A549 (cell line): ENCODE measurements at regions not wholly inside any gene's neighbourhood (a gene's known extent, or its start where the extent isn't known, plus 50 kb on each side); places are given as distances from the start of the nearest gene placed in this dataset.

Source experiments
- ATAC-seq, 2 experiments: fragments of 200-7000 bp in 1 of 2; fragments of >200 bp in 1 of 2; cut with Nextera tagmentation in 1 of 2; cut with Tn5 transposase in 1 of 2; 3 replicates each; pipeline versions ENCODE4 v1.8.0 to v1.9.1; 2018 to 2020; ENCODE audit warnings: mild to moderate bottlenecking in 1 of 2, moderate library complexity in 1 of 2
- CTCF ChIA-PET: fragments of 300-600 bp; sonication (Branson Sonifier 250); formaldehyde crosslinking; extraction: SDS; loops from one replicate; lab custom pipeline; 2021; ENCODE audit warnings: antibody characterized with exemption, inconsistent platforms; lab: Yijun Ruan, JAX
- POLR2A ChIA-PET: fragments of 350-600 bp; formaldehyde crosslinking; extraction: SDS; loops from one replicate; lab custom pipeline; 2021; ENCODE audit warnings: antibody characterized with exemption, inconsistent platforms; lab: Yijun Ruan, JAX
- DNase-seq, 2 experiments: peaks; one replicate each; pipeline versions ENCODE4 v3.0.0 to v3.0.0-alpha.2; 2011 to 2016; ENCODE audit warnings: low read depth in 1 of 2, low spot score in 1 of 2
- FAIRE-seq: peaks from 2 replicates; lab custom pipeline; 2011; peaks lifted over from hg19 to GRCh38; lab: Jason Lieb, UNC
- H3K27ac ChIP-seq, 2 experiments: fragments of >200 bp; sonication (Bioruptor Twin); formaldehyde crosslinking; 3 replicates each; pipeline ENCODE4 v1.5.1; 2016 to 2017
- H3K4me1 ChIP-seq: fragments of >200 bp; sonication (Bioruptor Twin); formaldehyde crosslinking; 3 replicates; pipeline ENCODE4 v1.6.1; 2016
- H3K4me2 ChIP-seq: fragments of >200 bp; sonication (Bioruptor Twin); formaldehyde crosslinking; 3 replicates; pipeline ENCODE4 v1.6.1; 2016
- H3K4me3 ChIP-seq: fragments of >200 bp; sonication (Bioruptor Twin); formaldehyde crosslinking; 3 replicates; pipeline ENCODE4 v1.5.1; 2016
- H3K9me3 ChIP-seq: fragments of >200 bp; sonication (Bioruptor Twin); formaldehyde crosslinking; 3 replicates; pipeline ENCODE4 v1.6.1; 2016
- BHLHE40 ChIP-seq: IDR thresholded peaks from 2 replicates; pipeline ENCODE4 v1.6.1; 2012; ENCODE audit warnings: low read depth, low read length, inconsistent platforms
- CHD2 ChIP-seq: fragments of 150-350 bp; IDR thresholded peaks from 2 replicates; pipeline ENCODE4 v1.6.1; 2014; ENCODE audit warnings: low read length; ENCODE audit not compliant: partially characterized antibody
- CHD4 ChIP-seq: fragments of 200-600 bp; sonication (generic); IDR thresholded peaks from 2 replicates; pipeline ENCODE4 v1.6.1; 2016; ENCODE audit warnings: antibody characterized with exemption, mild to moderate bottlenecking, borderline replicate concordance
- EP300 ChIP-seq, 2 experiments: fragments of >200 bp; sonication (Bioruptor Twin); formaldehyde crosslinking; IDR thresholded peaks; 2 replicates in 1 of 2; 3 replicates in 1 of 2; pipeline ENCODE4 v1.6.1; 2016 to 2017
- ESRRA ChIP-seq: fragments of 150-350 bp; IDR thresholded peaks from 2 replicates; pipeline ENCODE4 v1.6.1; 2014; ENCODE audit warnings: mild to moderate bottlenecking, low read length, borderline replicate concordance
- FOXS1 ChIP-seq: fragments of 250-450 bp; sonication (Bioruptor Pico); IDR thresholded peaks from 2 replicates; pipeline ENCODE4 v1.5.0; 2020; ENCODE audit warnings: mild to moderate bottlenecking, moderate library complexity
- HDAC2 ChIP-seq: fragments of 200-600 bp; sonication (generic); IDR thresholded peaks from 2 replicates; pipeline ENCODE4 v1.6.1; 2016
- HEYL ChIP-seq: fragments of 250-450 bp; sonication (Bioruptor Pico); IDR thresholded peaks from 2 replicates; pipeline ENCODE4 v1.8.0; 2021; ENCODE audit warnings: mild to moderate bottlenecking, moderate library complexity
- HOXA7 ChIP-seq: fragments of 250-450 bp; sonication (Bioruptor Pico); IDR thresholded peaks from 2 replicates; pipeline ENCODE4 v1.5.0; 2020; ENCODE audit warnings: mild to moderate bottlenecking, moderate library complexity
- HOXB13 ChIP-seq: fragments of 250-450 bp; sonication (Bioruptor Pico); IDR thresholded peaks from 2 replicates; pipeline ENCODE4 v1.5.0; 2020; ENCODE audit warnings: low read depth, mild to moderate bottlenecking, moderate library complexity
- MAFK ChIP-seq: fragments of 450-650 bp; IDR thresholded peaks from 2 replicates; pipeline ENCODE4 v1.6.1; 2014; ENCODE audit not compliant: partially characterized antibody
- MYC ChIP-seq: IDR thresholded peaks from 2 replicates; pipeline ENCODE4 v1.6.1; 2012; ENCODE audit warnings: mild to moderate bottlenecking, inconsistent platforms, low read length, improper control_type of control experiment, borderline replicate concordance
- NFE2L2 ChIP-seq: fragments of 150-350 bp; conservative IDR thresholded peaks from 2 replicates; pipeline ENCODE4 v1.6.1; 2014; ENCODE audit warnings: low read length
- NPAS2 ChIP-seq: fragments of 250-450 bp; sonication (Bioruptor Pico); IDR thresholded peaks from 2 replicates; pipeline ENCODE4 v1.8.0; 2022; ENCODE audit warnings: mild to moderate bottlenecking, moderate library complexity, borderline replicate concordance
- PHF8 ChIP-seq: fragments of 200-600 bp; sonication (generic); IDR thresholded peaks from 2 replicates; pipeline ENCODE4 v1.6.1; 2016; ENCODE audit warnings: low read depth, mild to moderate bottlenecking, antibody characterized with exemption, moderate library complexity, borderline replicate concordance
- POLR2A ChIP-seq: IDR thresholded peaks from 2 replicates; pipeline ENCODE4 v1.6.1; 2012; ENCODE audit warnings: mild to moderate bottlenecking, low read length
- RAD21 ChIP-seq, 2 experiments: fragments of >200 bp in 1 of 2; sonication (Bioruptor Twin) in 1 of 2; formaldehyde crosslinking in 1 of 2; IDR thresholded peaks in 1 of 2; conservative IDR thresholded peaks in 1 of 2; 2 replicates in 1 of 2; 3 replicates in 1 of 2; pipeline ENCODE4 v1.6.1; 2012 to 2018; ENCODE audit warnings: inconsistent platforms in 1 of 2
- RNF2 ChIP-seq: fragments of 200-600 bp; sonication (generic); IDR thresholded peaks from 2 replicates; pipeline ENCODE4 v1.6.1; 2016; ENCODE audit warnings: low read depth, mild to moderate bottlenecking, antibody characterized with exemption, moderate library complexity, borderline replicate concordance
- SMC3 ChIP-seq: fragments of >200 bp; sonication (Bioruptor Twin); formaldehyde crosslinking; IDR thresholded peaks from 3 replicates; pipeline ENCODE4 v1.6.1; 2018; ENCODE audit warnings: inconsistent platforms
- TP53 ChIP-seq: fragments of 250-450 bp; sonication (Bioruptor Pico); IDR thresholded peaks from 2 replicates; pipeline ENCODE4 v1.5.0; 2021; ENCODE audit warnings: mild to moderate bottlenecking, moderate library complexity
- ZC3H11A ChIP-seq: fragments of 450-650 bp; IDR thresholded peaks from 2 replicates; pipeline ENCODE4 v1.6.1; 2014; ENCODE audit warnings: antibody characterized with exemption, mild to moderate bottlenecking
- ZFP36 ChIP-seq: fragments of 450-650 bp; IDR thresholded peaks from 2 replicates; pipeline ENCODE4 v1.6.1; 2014; ENCODE audit warnings: borderline replicate concordance; ENCODE audit not compliant: partially characterized antibody
- WGBS: methylation state at CpG from one replicate; pipeline ENCODE4 v1.1.6; 2017; ENCODE audit errors: missing lambda C conversion rate; 5-methylcytosine and 5-hydroxymethylcytosine counted together
- TF ChIP-seq, protein P1 (sequence below): fragments of >200 bp; sonication (Bioruptor Twin); formaldehyde crosslinking; IDR thresholded peaks from 3 replicates; pipeline ENCODE4 v1.6.1; 2016
- TF ChIP-seq, protein P2 (sequence below): fragments of >200 bp; sonication (Bioruptor Twin); formaldehyde crosslinking; IDR thresholded peaks from 2 replicates; pipeline ENCODE4 v1.6.1; 2016
- TF ChIP-seq, protein P3 (sequence below): fragments of 150-350 bp; IDR thresholded peaks from 2 replicates; pipeline ENCODE4 v1.6.1; 2014; ENCODE audit warnings: low read depth, mild to moderate bottlenecking, low read length
- TF ChIP-seq, protein P4 (sequence below): IDR thresholded peaks from 2 replicates; pipeline ENCODE4 v1.6.1; 2012; ENCODE audit warnings: low read depth, borderline replicate concordance

DNA sequence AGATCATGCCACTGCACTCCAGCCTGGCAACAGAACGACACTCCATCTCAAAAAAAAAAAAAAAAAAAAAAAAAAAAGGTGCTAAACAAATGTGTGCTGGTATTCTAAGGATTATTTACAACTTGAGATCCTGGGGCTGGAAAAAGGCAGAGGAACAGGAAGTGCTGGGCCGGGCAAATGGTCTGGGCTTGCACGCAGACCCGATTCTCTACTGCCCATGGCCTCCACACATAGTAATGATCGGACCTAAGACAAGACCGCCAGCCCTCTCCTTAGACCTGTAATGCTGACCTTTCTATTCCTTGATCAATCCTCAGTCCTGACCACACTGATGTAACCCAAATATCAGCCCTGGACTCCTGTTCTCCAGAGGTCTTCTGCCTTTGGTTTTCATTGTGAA lies 67.8 kb downstream of the EFNB1 start:
- Histone ChIP-seq H3K4me3 (no peak overlapping the region), H3K4me2 (no peak overlapping the region), H3K4me1 (peaks cover 11% of the 10 kb centered on the region), H3K27ac (no peak overlapping the region), H3K9me3 (no peaks in the 10 kb centered on the region)
- no peak for DNase-seq
- ATAC-seq, result no peak
- FAIRE-seq, result no peak
- CTCF ChIA-PET, result no interaction called here
- 89% methylated on average over 5 of the region's 6 CpGs for WGBS
- TF ChIP-seq CHD2 (no peak), HDAC2 (no peak), FOXS1 (CRISPR knock-in tag) (no peak), MYC (no peak), RAD21 (conservative IDR thresholded peaks at IDR 0.05 in 1 of 2, IDR thresholded peaks at IDR 0.05 in 1 of 2) (no peak), NFE2L2 (no peak), POLR2A (no peak), BHLHE40 (no peak), TP53 (no peak), HEYL (CRISPR knock-in tag) (no peak), MAFK (no peak), NPAS2 (CRISPR knock-in tag) (no peak), RNF2 (no peak)
- TF ChIP-seq, protein P1, sequence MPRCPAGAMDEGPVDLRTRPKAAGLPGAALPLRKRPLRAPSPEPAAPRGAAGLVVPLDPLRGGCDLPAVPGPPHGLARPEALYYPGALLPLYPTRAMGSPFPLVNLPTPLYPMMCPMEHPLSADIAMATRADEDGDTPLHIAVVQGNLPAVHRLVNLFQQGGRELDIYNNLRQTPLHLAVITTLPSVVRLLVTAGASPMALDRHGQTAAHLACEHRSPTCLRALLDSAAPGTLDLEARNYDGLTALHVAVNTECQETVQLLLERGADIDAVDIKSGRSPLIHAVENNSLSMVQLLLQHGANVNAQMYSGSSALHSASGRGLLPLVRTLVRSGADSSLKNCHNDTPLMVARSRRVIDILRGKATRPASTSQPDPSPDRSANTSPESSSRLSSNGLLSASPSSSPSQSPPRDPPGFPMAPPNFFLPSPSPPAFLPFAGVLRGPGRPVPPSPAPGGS, result no peak
- POLR2A ChIA-PET, result no interaction called here

DNA sequence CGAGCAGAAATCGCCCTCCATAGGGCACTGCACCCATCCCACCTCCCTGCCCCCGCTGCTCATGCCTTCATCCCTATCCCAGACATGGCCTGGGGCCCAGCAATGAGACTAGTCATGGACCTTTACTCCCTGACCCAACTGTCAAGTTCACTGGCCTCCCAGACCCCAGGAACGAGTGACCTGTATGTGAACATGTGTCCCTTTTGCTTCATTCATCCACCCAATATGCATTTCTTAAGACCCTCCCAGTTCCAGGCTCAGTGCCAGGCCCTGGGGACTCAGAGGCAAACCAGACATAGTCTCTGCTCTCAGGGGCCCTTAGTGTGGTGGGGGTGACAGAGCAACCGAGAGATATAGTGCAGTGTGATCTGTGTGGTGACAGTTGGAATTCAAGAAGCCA lies 67.0 kb downstream of the EFNB1 start:
- Histone ChIP-seq H3K4me3 (no peak overlapping the region), H3K4me1 (peaks cover 11% of the 10 kb centered on the region), H3K27ac (peak overlapping the region in 1 of 2 experiments; percentile 30; a peak in 2 of 6 replicates), H3K4me2 (peak overlapping the region; percentile 38; the same call in 2 of the 3 replicates), H3K9me3 (no peaks in the 10 kb centered on the region)
- TF ChIP-seq HEYL (CRISPR knock-in tag) (no peak), PHF8 (no peak), HOXB13 (no peak), HOXA7 (CRISPR knock-in tag) (no peak), EP300 (IDR thresholded peaks at IDR 0.05) (no peak), SMC3 (no peak), ESRRA (no peak), CHD4 (no peak), HDAC2 (no peak), ZC3H11A (no peak), ZFP36 (no peak)
- TF ChIP-seq, protein P2, sequence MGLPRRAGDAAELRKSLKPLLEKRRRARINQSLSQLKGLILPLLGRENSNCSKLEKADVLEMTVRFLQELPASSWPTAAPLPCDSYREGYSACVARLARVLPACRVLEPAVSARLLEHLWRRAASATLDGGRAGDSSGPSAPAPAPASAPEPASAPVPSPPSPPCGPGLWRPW, result no peak
- TF ChIP-seq, protein P3, sequence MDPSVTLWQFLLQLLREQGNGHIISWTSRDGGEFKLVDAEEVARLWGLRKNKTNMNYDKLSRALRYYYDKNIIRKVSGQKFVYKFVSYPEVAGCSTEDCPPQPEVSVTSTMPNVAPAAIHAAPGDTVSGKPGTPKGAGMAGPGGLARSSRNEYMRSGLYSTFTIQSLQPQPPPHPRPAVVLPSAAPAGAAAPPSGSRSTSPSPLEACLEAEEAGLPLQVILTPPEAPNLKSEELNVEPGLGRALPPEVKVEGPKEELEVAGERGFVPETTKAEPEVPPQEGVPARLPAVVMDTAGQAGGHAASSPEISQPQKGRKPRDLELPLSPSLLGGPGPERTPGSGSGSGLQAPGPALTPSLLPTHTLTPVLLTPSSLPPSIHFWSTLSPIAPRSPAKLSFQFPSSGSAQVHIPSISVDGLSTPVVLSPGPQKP, result no peak
- TF ChIP-seq, protein P4, sequence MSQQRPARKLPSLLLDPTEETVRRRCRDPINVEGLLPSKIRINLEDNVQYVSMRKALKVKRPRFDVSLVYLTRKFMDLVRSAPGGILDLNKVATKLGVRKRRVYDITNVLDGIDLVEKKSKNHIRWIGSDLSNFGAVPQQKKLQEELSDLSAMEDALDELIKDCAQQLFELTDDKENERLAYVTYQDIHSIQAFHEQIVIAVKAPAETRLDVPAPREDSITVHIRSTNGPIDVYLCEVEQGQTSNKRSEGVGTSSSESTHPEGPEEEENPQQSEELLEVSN, result no peak
- FAIRE-seq, result no peak
- no peak for ATAC-seq
- ChIA-PET POLR2A (interaction anchor here (0.9 kb wide), 1 partner anchor 67 kb away, joined by 4 read pairs; the partner anchor contains the start of gene EFNB1), CTCF (no interaction called here)
- DNase-seq, result no peak
- 50% methylated on average over 5 of the region's 5 CpGs for WGBS
